HG03558 (cell line): ENCODE measurements at regions not wholly inside any gene's neighbourhood (a gene's known extent, or its start where the extent isn't known, plus 50 kb on each side); places are given as distances from the start of the nearest gene placed in this dataset.
"Not testable (repeated sequence)": the region's sequence is repeated elsewhere in the genome, so short reads cannot be mapped to it uniquely, and the experiment has no call there.

ENCODE experiments used
- ATAC-seq: cut with Tn5 transposase; IDR thresholded peaks from one replicate; pipeline ENCODE4 v1.9.1; 2021; ENCODE audit warnings: moderate number of reproducible peaks; ENCODE audit not compliant: unreplicated experiment; ENCODE audit errors: extremely low read depth

- not testable (repeated sequence) for ATAC-seq
Measured at GRCh38 chr15:22134941-22135566, 54.7 kb downstream of the OR4M2 start.

GRCh38 chr15:22137572-22137971, 57.2 kb downstream of the OR4M2 start:
- ATAC-seq = not testable (repeated sequence)

- ATAC-seq = not testable (repeated sequence)
Measured at GRCh38 chr15:22141106-22141505, 60.8 kb downstream of the OR4M2 start.

GRCh38 chr15:22148109-22148508, 67.8 kb downstream of the OR4M2 start:
- not testable (repeated sequence) for ATAC-seq

GRCh38 chr15:22158243-22158642, 77.9 kb downstream of the OR4M2 start:
- not testable (repeated sequence) for ATAC-seq

GRCh38 chr15:22160283-22160682, 80.0 kb downstream of the OR4M2 start:
- not testable (repeated sequence) for ATAC-seq

GRCh38 chr15:22160741-22161140, 80.4 kb downstream of the OR4M2 start:
- ATAC-seq = peak; percentile 62

GRCh38 chr15:22161398-22161797, 81.1 kb downstream of the OR4M2 start:
- peak; percentile 59 for ATAC-seq

GRCh38 chr15:22163715-22164114, 83.4 kb downstream of the OR4M2 start:
- not testable (repeated sequence) for ATAC-seq

GRCh38 chr15:22167521-22167920, 87.2 kb downstream of the OR4M2 start:
- not testable (repeated sequence) for ATAC-seq

- peak; percentile 51 for ATAC-seq
Measured at GRCh38 chr15:22173029-22173998, 93.0 kb downstream of the OR4M2 start.

- peak; percentile 32 for ATAC-seq
Measured at GRCh38 chr15:22174088-22174487, 93.8 kb downstream of the OR4M2 start.

- not testable (repeated sequence) for ATAC-seq
Measured at GRCh38 chr15:22177965-22178364, 97.6 kb downstream of the OR4M2 start.

- not testable (repeated sequence) for ATAC-seq
Measured at GRCh38 chr15:22178438-22178837, 98.1 kb downstream of the OR4M2 start.

- ATAC-seq = not testable (repeated sequence)
Measured at GRCh38 chr15:22179043-22179442, 98.7 kb downstream of the OR4M2 start.

- not testable (repeated sequence) for ATAC-seq
Measured at GRCh38 chr15:22180611-22181010, 100.3 kb downstream of the OR4M2 start.

GRCh38 chr15:22184678-22185077, 104.4 kb downstream of the OR4M2 start:
- not testable (repeated sequence) for ATAC-seq

GRCh38 chr15:22186846-22187532, 106.7 kb downstream of the OR4M2 start:
- not testable (repeated sequence) for ATAC-seq

- ATAC-seq = not testable (repeated sequence)
Measured at GRCh38 chr15:22191818-22192217, 111.5 kb downstream of the OR4M2 start.
